ENCODE measurements at regions not wholly inside any gene's neighbourhood (a gene's known extent, or its start where the extent isn't known, plus 50 kb on each side); places are given as distances from the start of the nearest gene placed in this dataset.

- Mint-ChIP-seq H3K4me3 (no peak overlapping the region), H3K36me3 (ENCODE audit: low read depth) (no peaks in the 10 kb centered on the region), H3K4me1 (peaks cover 53% of the 10 kb centered on the region), H3K9me3 (no peaks in the 10 kb centered on the region), H3K27me3 (ENCODE audit: insufficient read depth, low read depth, poor library complexity) (peaks cover 9% of the 10 kb centered on the region), H3K27ac (no peak overlapping the region)
- Histone ChIP-seq H3F3A (replicated peaks; ENCODE audit: low read depth) (no peaks in the 10 kb centered on the region), H3K79me2 (replicated peaks; ENCODE audit: insufficient read depth) (no peaks in the 10 kb centered on the region), H3K4me1 (ENCODE audit: insufficient read depth) (peaks cover 26% of the 10 kb centered on the region), H3K9me2 (ENCODE audit: insufficient read depth) (no peaks in the 10 kb centered on the region), H4K20me1 (replicated peaks; ENCODE audit: insufficient read depth) (no peaks in the 10 kb centered on the region), H2AFZ (no peak overlapping the region), H3K4me2 (no peak overlapping the region), H3K4me3 (no peak overlapping the region), H3K27me3 (ENCODE audit: insufficient read depth) (no peaks in the 10 kb centered on the region), H3K27ac (ENCODE audit: low read depth) (no peak overlapping the region), H3K36me3 (ENCODE audit: insufficient read depth) (no peaks in the 10 kb centered on the region)
- ATAC-seq = no peak
- no peak for DNase-seq (ENCODE audit: low spot score)
- TF ChIP-seq POLR2AphosphoS5 (IDR thresholded peaks at IDR 0.05; ENCODE audit: low read depth) (no peak), ZNF462 (CRISPR knock-in tag; IDR thresholded peaks at IDR 0.05) (no peak), ETS1 (IDR thresholded peaks at IDR 0.05) (no peak), ZNF331 (CRISPR knock-in tag; IDR thresholded peaks at IDR 0.05; ENCODE audit: low read depth) (no peak), STAT1 (IDR thresholded peaks at IDR 0.05; ENCODE audit: unreplicated experiment) (no peak), JUNB (IDR thresholded peaks at IDR 0.05; ENCODE audit: unreplicated experiment) (no peak), REST (IDR thresholded peaks at IDR 0.05; ENCODE audit: unreplicated experiment) (no peak), NANOG (IDR thresholded peaks at IDR 0.05; ENCODE audit: borderline replicate concordance) (no peak), CTCF (conservative IDR thresholded peaks at IDR 0.05; ENCODE audit: low read depth in 2 of 2) (no peak), ZNF114 (CRISPR knock-in tag; IDR thresholded peaks at IDR 0.05) (no peak), EZH2 (IDR thresholded peaks at IDR 0.05; ENCODE audit: low read depth, unreplicated experiment) (no peak), CREB1 (CRISPR knock-in tag; IDR thresholded peaks at IDR 0.05; ENCODE audit: low read depth) (no peak), EZH2phosphoT487 (IDR thresholded peaks at IDR 0.05; ENCODE audit: unreplicated experiment) (no peak)
These were observed 68.6 kb upstream of the FAM9A start for GRCh38 chrX:8869812-8870211.
